ENCODE measurements at regions not wholly inside any gene's neighbourhood (a gene's known extent, or its start where the extent isn't known, plus 50 kb on each side); places are given as distances from the start of the nearest gene placed in this dataset.
"Not testable (repeated sequence)": the region's sequence is repeated elsewhere in the genome, so short reads cannot be mapped to it uniquely, and the experiment has no call there.

DNA sequence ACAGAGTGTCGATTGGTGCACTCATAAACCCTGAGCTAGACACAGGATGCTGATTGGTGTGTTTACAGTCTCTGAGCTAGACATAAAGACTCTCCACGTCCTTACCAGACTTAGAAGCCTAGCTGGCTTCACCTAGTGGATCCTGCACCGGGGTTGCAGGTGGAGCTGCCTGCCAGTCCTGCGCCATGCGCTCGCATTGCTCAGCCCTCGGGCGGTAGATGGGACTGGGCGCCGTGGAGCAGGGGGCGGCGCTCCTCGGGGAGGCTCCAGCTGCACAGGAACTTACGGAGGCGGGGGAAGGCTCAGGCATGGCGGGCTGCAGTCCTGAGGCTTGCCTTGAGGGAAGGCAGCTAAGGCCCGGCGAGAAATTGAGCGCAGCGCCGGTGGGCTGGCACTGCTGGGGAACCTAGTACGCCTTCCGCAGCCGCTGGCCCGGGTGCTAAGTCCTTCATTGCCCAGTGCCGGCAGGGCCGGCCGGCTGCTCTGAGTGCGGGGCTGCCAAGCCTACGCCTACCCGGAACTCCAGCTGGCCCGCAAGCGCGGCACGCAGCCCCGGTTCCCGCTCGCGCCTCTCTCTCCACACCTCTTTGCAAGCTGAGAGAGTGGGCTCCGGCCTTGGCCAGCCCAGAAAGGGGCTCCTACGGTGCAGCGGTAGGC lies 78.5 kb upstream of the AMZ2 start:
- not testable (repeated sequence) for TF ChIP-seq EP300 (IDR thresholded peaks at IDR 0.05)
- TF ChIP-seq, protein P1, sequence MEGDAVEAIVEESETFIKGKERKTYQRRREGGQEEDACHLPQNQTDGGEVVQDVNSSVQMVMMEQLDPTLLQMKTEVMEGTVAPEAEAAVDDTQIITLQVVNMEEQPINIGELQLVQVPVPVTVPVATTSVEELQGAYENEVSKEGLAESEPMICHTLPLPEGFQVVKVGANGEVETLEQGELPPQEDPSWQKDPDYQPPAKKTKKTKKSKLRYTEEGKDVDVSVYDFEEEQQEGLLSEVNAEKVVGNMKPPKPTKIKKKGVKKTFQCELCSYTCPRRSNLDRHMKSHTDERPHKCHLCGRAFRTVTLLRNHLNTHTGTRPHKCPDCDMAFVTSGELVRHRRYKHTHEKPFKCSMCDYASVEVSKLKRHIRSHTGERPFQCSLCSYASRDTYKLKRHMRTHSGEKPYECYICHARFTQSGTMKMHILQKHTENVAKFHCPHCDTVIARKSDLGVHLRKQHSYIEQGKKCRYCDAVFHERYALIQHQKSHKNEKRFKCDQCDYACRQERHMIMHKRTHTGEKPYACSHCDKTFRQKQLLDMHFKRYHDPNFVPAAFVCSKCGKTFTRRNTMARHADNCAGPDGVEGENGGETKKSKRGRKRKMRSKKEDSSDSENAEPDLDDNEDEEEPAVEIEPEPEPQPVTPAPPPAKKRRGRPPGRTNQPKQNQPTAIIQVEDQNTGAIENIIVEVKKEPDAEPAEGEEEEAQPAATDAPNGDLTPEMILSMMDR (IDR thresholded peaks at IDR 0.05): not testable (repeated sequence)
